ENCODE measurements at regions not wholly inside any gene's neighbourhood (a gene's known extent, or its start where the extent isn't known, plus 50 kb on each side); places are given as distances from the start of the nearest gene placed in this dataset.

- Histone ChIP-seq H3K4me2 (ENCODE audit: low read length) (no peak overlapping the region), H3K9ac (ENCODE audit: low read length) (no peak overlapping the region), H3K9me2 (ENCODE audit: insufficient read depth, low read length) (no peaks in the 10 kb centered on the region), H4K20me1 (ENCODE audit: insufficient read depth) (no peaks in the 10 kb centered on the region), H3K27me3 (ENCODE audit: insufficient read depth, low read depth, low read length) (no peaks in the 10 kb centered on the region), H3F3A (ENCODE audit: insufficient read depth, low read length, poor library complexity, severe bottlenecking) (no peaks in the 10 kb centered on the region), H2AFZ (ENCODE audit: low read depth, low read length) (no peak overlapping the region), H3K4me3 (ENCODE audit: low read length) (no peak overlapping the region), H3K79me2 (replicated peaks; ENCODE audit: insufficient read depth, low read length) (no peaks in the 10 kb centered on the region), H3K27ac (ENCODE audit: low read length) (no peak overlapping the region), H3K9me3 (ENCODE audit: low read length) (no peaks in the 10 kb centered on the region), H3K36me3 (ENCODE audit: insufficient read depth, low read length) (no peaks in the 10 kb centered on the region)
- TF ChIP-seq TAF1 (IDR thresholded peaks at IDR 0.05; ENCODE audit: low read depth) (no peak), POLR2AphosphoS5 (IDR thresholded peaks at IDR 0.05) (no peak), REST (IDR thresholded peaks at IDR 0.05; ENCODE audit: borderline replicate concordance) (no peak), EP300 (conservative IDR thresholded peaks at IDR 0.05; ENCODE audit: poor library complexity, severe bottlenecking) (no peak), MXI1 (conservative IDR thresholded peaks at IDR 0.05; ENCODE audit: poor library complexity, severe bottlenecking) (no peak), RAD21 (conservative IDR thresholded peaks at IDR 0.05) (no peak)
Observed at GRCh38 chr18:22063102-22063501, 106.3 kb upstream of the GATA6 start.

GRCh38 chr18:22063672-22064071 lies 105.7 kb upstream of the GATA6 start:
- H3K79me2 ChIP-seq (replicated peaks; ENCODE audit: insufficient read depth, low read length), result no peaks in the 10 kb centered on the region
- H3F3A ChIP-seq (ENCODE audit: insufficient read depth, low read length, poor library complexity, severe bottlenecking), result no peaks in the 10 kb centered on the region
- no peaks in the 10 kb centered on the region for H4K20me1 ChIP-seq (ENCODE audit: insufficient read depth)
- H3K36me3 ChIP-seq (ENCODE audit: insufficient read depth, low read length), result no peaks in the 10 kb centered on the region
- H3K4me3 ChIP-seq (ENCODE audit: low read length), result no peak overlapping the region
- H3K27ac ChIP-seq (ENCODE audit: low read length), result no peak overlapping the region
- no peak overlapping the region for H3K4me2 ChIP-seq (ENCODE audit: low read length)
- H3K9me3 ChIP-seq (ENCODE audit: low read length), result no peaks in the 10 kb centered on the region
- no peaks in the 10 kb centered on the region for H3K27me3 ChIP-seq (ENCODE audit: insufficient read depth, low read depth, low read length)
- H3K9ac ChIP-seq (ENCODE audit: low read length), result no peak overlapping the region
- H3K9me2 ChIP-seq (ENCODE audit: insufficient read depth, low read length), result no peaks in the 10 kb centered on the region
- H2AFZ ChIP-seq (ENCODE audit: low read depth, low read length), result no peak overlapping the region
- TF ChIP-seq EP300 (conservative IDR thresholded peaks at IDR 0.05; ENCODE audit: poor library complexity, severe bottlenecking), result no peak

GRCh38 chr18:22064581-22064980 lies 104.8 kb upstream of the GATA6 start:
- no peaks in the 10 kb centered on the region for H3F3A ChIP-seq (ENCODE audit: insufficient read depth, low read length, poor library complexity, severe bottlenecking)
- no peaks in the 10 kb centered on the region for H4K20me1 ChIP-seq (ENCODE audit: insufficient read depth)
- no peak overlapping the region for H3K4me3 ChIP-seq (ENCODE audit: low read length)
- no peaks in the 10 kb centered on the region for H3K79me2 ChIP-seq (replicated peaks; ENCODE audit: insufficient read depth, low read length)
- no peak overlapping the region for H3K9ac ChIP-seq (ENCODE audit: low read length)
- H3K9me2 ChIP-seq (ENCODE audit: insufficient read depth, low read length), result no peaks in the 10 kb centered on the region
- H3K4me2 ChIP-seq (ENCODE audit: low read length), result no peak overlapping the region
- no peaks in the 10 kb centered on the region for H3K27me3 ChIP-seq (ENCODE audit: insufficient read depth, low read depth, low read length)
- no peak overlapping the region for H3K27ac ChIP-seq (ENCODE audit: low read length)
- TF ChIP-seq REST (IDR thresholded peaks at IDR 0.05; ENCODE audit: borderline replicate concordance) (no peak), TAF1 (IDR thresholded peaks at IDR 0.05; ENCODE audit: low read depth) (no peak), POLR2AphosphoS5 (IDR thresholded peaks at IDR 0.05) (no peak), MXI1 (conservative IDR thresholded peaks at IDR 0.05; ENCODE audit: poor library complexity, severe bottlenecking) (no peak), EZH2 (IDR thresholded peaks at IDR 0.05; ENCODE audit: borderline replicate concordance, insufficient read depth, low read length, poor library complexity, severe bottlenecking) (no peak), CTCF (IDR thresholded peaks at IDR 0.05; ENCODE audit: poor library complexity, severe bottlenecking) (no peak), RAD21 (conservative IDR thresholded peaks at IDR 0.05) (no peak), EP300 (conservative IDR thresholded peaks at IDR 0.05; ENCODE audit: poor library complexity, severe bottlenecking) (no peak), SMC3 (conservative IDR thresholded peaks at IDR 0.05; ENCODE audit: poor library complexity) (no peak)
- no peaks in the 10 kb centered on the region for H3K36me3 ChIP-seq (ENCODE audit: insufficient read depth, low read length)
- no peak overlapping the region for H2AFZ ChIP-seq (ENCODE audit: low read depth, low read length)
- no peaks in the 10 kb centered on the region for H3K9me3 ChIP-seq (ENCODE audit: low read length)
